MM.1S (cell line): ENCODE measurements at regions not wholly inside any gene's neighbourhood (a gene's known extent, or its start where the extent isn't known, plus 50 kb on each side); places are given as distances from the start of the nearest gene placed in this dataset.

Experiments used
- DNase-seq: peaks from one replicate; pipeline ENCODE4 v3.0.0-alpha.2; 2015
- H2AFZ ChIP-seq: fragments of 300-600 bp; sonication (generic); 2 replicates; pipeline ENCODE4 v1.6.0; 2016; ENCODE audit warnings: antibody characterized with exemption, low read length
- H3F3A ChIP-seq: fragments of 300-600 bp; sonication (generic); 2 replicates; pipeline ENCODE4 v1.6.1; 2016; ENCODE audit warnings: mild to moderate bottlenecking, antibody characterized with exemption, low read length, moderate library complexity, mixed read lengths; ENCODE audit not compliant: insufficient read depth
- H3K27ac ChIP-seq: fragments of 300-600 bp; sonication (generic); 2 replicates; pipeline ENCODE4 v1.5.1; 2016; ENCODE audit warnings: mild to moderate bottlenecking, low read length
- H3K27me3 ChIP-seq: fragments of 300-600 bp; sonication (generic); replicated peaks from 2 replicates; pipeline ENCODE4 v1.6.0; 2016; ENCODE audit warnings: low read length; ENCODE audit not compliant: insufficient read depth
- H3K36me3 ChIP-seq: fragments of 300-600 bp; sonication (generic); replicated peaks from 2 replicates; pipeline ENCODE4 v1.6.1; 2016; ENCODE audit warnings: mild to moderate bottlenecking, low read length, mixed read lengths; ENCODE audit not compliant: insufficient read depth
- H3K4me1 ChIP-seq: fragments of 300-600 bp; sonication (generic); 2 replicates; pipeline ENCODE4 v1.6.1; 2016; ENCODE audit warnings: low read length, mixed read lengths
- H3K4me2 ChIP-seq: fragments of 300-600 bp; sonication (generic); 2 replicates; pipeline ENCODE4 v1.6.0; 2016; ENCODE audit warnings: low read depth, low read length
- H3K4me3 ChIP-seq: fragments of 300-600 bp; sonication (generic); 2 replicates; pipeline ENCODE4 v1.5.1; 2016; ENCODE audit warnings: low read length, mixed read lengths
- H3K79me2 ChIP-seq: fragments of 300-600 bp; sonication (generic); 2 replicates; pipeline ENCODE4 v1.6.1; 2016; ENCODE audit warnings: mixed run types, low read length, mixed read lengths
- H3K9ac ChIP-seq: fragments of 300-600 bp; sonication (generic); 2 replicates; pipeline ENCODE4 v1.6.1; 2016; ENCODE audit warnings: low read length, mixed read lengths
- H3K9me2 ChIP-seq: fragments of 300-600 bp; sonication (generic); replicated peaks from 2 replicates; pipeline ENCODE4 v1.6.1; 2016; ENCODE audit warnings: mild to moderate bottlenecking, low read length, mixed read lengths; ENCODE audit not compliant: insufficient read depth
- H3K9me3 ChIP-seq: fragments of 300-600 bp; sonication (generic); replicated peaks from 2 replicates; pipeline ENCODE4 v1.6.1; 2016; ENCODE audit warnings: mild to moderate bottlenecking, low read length, mixed read lengths; ENCODE audit not compliant: insufficient read depth
- H4K20me1 ChIP-seq: fragments of 300-600 bp; sonication (generic); 2 replicates; pipeline ENCODE4 v1.6.1; 2016; ENCODE audit warnings: mild to moderate bottlenecking, low read length, moderate library complexity, mixed read lengths; ENCODE audit not compliant: insufficient read depth
- CTCF ChIP-seq: fragments of 300-600 bp; sonication (generic); IDR thresholded peaks from 2 replicates; pipeline ENCODE4 v1.5.1; 2016; ENCODE audit warnings: antibody characterized with exemption, low read length, mixed read lengths
- EZH2 ChIP-seq: fragments of 300-600 bp; sonication (generic); optimal IDR thresholded peaks from 2 replicates; pipeline ENCODE3; 2017; ENCODE audit warnings: low read depth, mild to moderate bottlenecking, antibody characterized with exemption, low read length, mixed read lengths
- EZH2phosphoT487 ChIP-seq: fragments of 300-600 bp; sonication (generic); IDR thresholded peaks from 2 replicates; pipeline ENCODE4 v1.6.1; 2018; ENCODE audit warnings: antibody characterized with exemption, low read length

GRCh38 chr10:20647756-20648155, 249.4 kb downstream of the NEBL start:
- TF ChIP-seq EZH2 = no peak
- Histone ChIP-seq H2AFZ (no peak overlapping the region), H3K4me2 (no peak overlapping the region), H3K79me2 (no peaks in the 10 kb centered on the region), H4K20me1 (no peaks in the 10 kb centered on the region), H3K4me1 (no peaks in the 10 kb centered on the region), H3K27ac (no peak overlapping the region), H3K36me3 (no peaks in the 10 kb centered on the region), H3K4me3 (no peak overlapping the region), H3K9me3 (no peaks in the 10 kb centered on the region), H3F3A (no peaks in the 10 kb centered on the region), H3K9ac (no peak overlapping the region), H3K9me2 (no peaks in the 10 kb centered on the region), H3K27me3 (no peaks in the 10 kb centered on the region)
- DNase-seq = no peak

- TF ChIP-seq CTCF = no peak
- no peak for TF ChIP-seq EZH2
- TF ChIP-seq EZH2phosphoT487 = no peak
- H3K4me3 ChIP-seq = no peak overlapping the region
- no peaks in the 10 kb centered on the region for H3K9me2 ChIP-seq
- no peaks in the 10 kb centered on the region for H4K20me1 ChIP-seq
- no peak for DNase-seq
- no peak overlapping the region for H3K27ac ChIP-seq
- no peak overlapping the region for H3K4me2 ChIP-seq
- no peaks in the 10 kb centered on the region for H3K79me2 ChIP-seq
- H3K9ac ChIP-seq = no peak overlapping the region
- no peaks in the 10 kb centered on the region for H3K9me3 ChIP-seq
- no peaks in the 10 kb centered on the region for H3K27me3 ChIP-seq
- no peaks in the 10 kb centered on the region for H3F3A ChIP-seq
- H3K36me3 ChIP-seq = no peaks in the 10 kb centered on the region
- no peaks in the 10 kb centered on the region for H3K4me1 ChIP-seq
- H2AFZ ChIP-seq = no peak overlapping the region
These were observed 252.7 kb downstream of the NEBL start for GRCh38 chr10:20644421-20644820.

- Histone ChIP-seq H3K27me3 (no peaks in the 10 kb centered on the region), H3K36me3 (no peaks in the 10 kb centered on the region), H3K9ac (no peak overlapping the region), H3K9me2 (no peaks in the 10 kb centered on the region), H4K20me1 (no peaks in the 10 kb centered on the region), H3K4me3 (no peak overlapping the region), H3K4me1 (no peaks in the 10 kb centered on the region), H3K79me2 (no peaks in the 10 kb centered on the region), H3F3A (no peaks in the 10 kb centered on the region), H2AFZ (no peak overlapping the region), H3K4me2 (no peak overlapping the region), H3K9me3 (no peaks in the 10 kb centered on the region), H3K27ac (no peak overlapping the region)
- TF ChIP-seq EZH2phosphoT487 (no peak), EZH2 (no peak), CTCF (no peak)
- DNase-seq = no peak
These were observed 255.5 kb downstream of the NEBL start for GRCh38 chr10:20641605-20642004.

GRCh38 chr10:20635570-20635969, 261.5 kb downstream of the NEBL start:
- Histone ChIP-seq H3K4me3 (no peak overlapping the region), H3F3A (no peaks in the 10 kb centered on the region)
- TF ChIP-seq EZH2phosphoT487 = no peak
- TF ChIP-seq CTCF = no peak
- TF ChIP-seq EZH2 = no peak

More at GRCh38 chr10:20635570-20635969, 261.5 kb downstream of the NEBL start:
- Histone ChIP-seq H3K79me2 (no peaks in the 10 kb centered on the region), H3K27me3 (no peaks in the 10 kb centered on the region), H4K20me1 (no peaks in the 10 kb centered on the region), H3K4me1 (no peaks in the 10 kb centered on the region), H3K9me3 (no peaks in the 10 kb centered on the region), H3K36me3 (no peaks in the 10 kb centered on the region), H3K27ac (no peak overlapping the region), H3K9me2 (no peaks in the 10 kb centered on the region), H2AFZ (no peak overlapping the region), H3K9ac (no peak overlapping the region), H3K4me2 (no peak overlapping the region)
- no peak for DNase-seq
